HG02678 (cell line): ENCODE measurements at regions not wholly inside any gene's neighbourhood (a gene's known extent, or its start where the extent isn't known, plus 50 kb on each side); places are given as distances from the start of the nearest gene placed in this dataset.
A peak's percentile ranks its signal among the peaks of the same experiment; 100 is the strongest.

Source experiments
- ATAC-seq: cut with Tn5 transposase; IDR thresholded peaks from one replicate; pipeline ENCODE4 v1.9.1; 2021; ENCODE audit warnings: mild to moderate bottlenecking, moderate library complexity; ENCODE audit not compliant: unreplicated experiment

GRCh38 chr2:147384659-147385058 is 460.2 kb upstream of the ACVR2A start:
- no peak for ATAC-seq

GRCh38 chr2:147382322-147382948 is 462.4 kb upstream of the ACVR2A start:
- ATAC-seq = no peak

DNA sequence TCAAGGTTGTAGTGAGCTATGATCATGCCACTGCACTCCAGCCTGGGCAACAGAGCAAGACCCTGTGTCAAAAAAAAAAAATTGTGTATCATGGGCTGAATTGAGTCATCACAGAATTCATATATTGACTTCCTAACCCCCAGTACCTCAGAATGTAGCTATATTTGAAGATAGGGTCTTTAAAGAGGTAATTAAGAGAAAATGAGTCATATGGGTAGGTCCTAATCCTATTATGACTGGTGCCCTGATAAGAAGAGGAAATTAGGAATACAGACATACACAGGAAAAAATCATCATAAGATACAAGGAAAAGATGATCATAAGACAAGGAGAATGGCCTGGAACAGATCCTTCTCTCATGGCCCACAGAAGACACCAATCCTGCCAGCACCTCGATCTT is 466.4 kb upstream of the ACVR2A start:
- no peak for ATAC-seq

DNA sequence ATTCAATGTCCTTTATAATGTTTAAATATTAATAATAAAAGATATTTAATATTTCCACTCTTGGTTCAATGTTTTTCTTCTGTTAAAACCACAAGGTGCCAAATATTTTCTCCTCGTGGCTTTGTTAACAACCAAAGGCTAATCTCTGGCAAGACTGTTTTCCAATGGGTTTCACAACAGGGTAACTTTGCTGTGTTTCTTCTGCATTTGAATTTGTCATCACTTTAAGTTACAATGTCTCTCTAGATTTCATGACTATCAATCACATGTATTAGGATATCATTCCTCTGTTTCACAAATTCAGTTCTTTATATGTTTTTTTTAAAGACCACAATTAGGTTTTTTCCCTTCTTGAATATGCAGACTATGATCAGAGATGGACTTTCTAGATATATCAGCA is 469.8 kb upstream of the ACVR2A start:
- no peak for ATAC-seq

- no peak for ATAC-seq
These were observed 470.4 kb upstream of the ACVR2A start for GRCh38 chr2:147374423-147374811.

GRCh38 chr2:147373800-147374422 is 470.9 kb upstream of the ACVR2A start:
- ATAC-seq = no peak

- ATAC-seq = no peak
These were observed 476.5 kb upstream of the ACVR2A start for GRCh38 chr2:147368306-147368705.

DNA sequence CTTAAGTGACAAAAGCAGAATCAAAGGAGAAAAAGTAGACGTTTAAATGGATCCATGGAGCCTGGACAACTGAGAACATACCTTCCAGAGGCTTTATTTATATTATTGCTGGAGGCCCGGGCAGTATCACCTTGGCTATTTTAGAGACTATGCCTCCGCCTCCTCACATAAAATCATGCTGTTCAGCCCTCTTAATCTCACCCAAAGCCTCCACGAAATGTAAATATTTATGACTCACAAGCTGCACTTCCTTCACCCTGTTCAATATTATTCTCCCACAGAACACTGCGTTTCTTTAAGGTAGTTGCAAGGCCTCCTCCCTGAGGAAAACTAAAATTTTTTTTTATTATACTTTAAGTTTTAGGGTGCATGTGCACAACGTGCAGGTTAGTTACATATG is 478.6 kb upstream of the ACVR2A start:
- no peak for ATAC-seq

GRCh38 chr2:147365622-147366021 is 479.2 kb upstream of the ACVR2A start:
- no peak for ATAC-seq

- peak; percentile 62 for ATAC-seq
These were observed 480.2 kb upstream of the ACVR2A start for GRCh38 chr2:147364597-147364996.

DNA sequence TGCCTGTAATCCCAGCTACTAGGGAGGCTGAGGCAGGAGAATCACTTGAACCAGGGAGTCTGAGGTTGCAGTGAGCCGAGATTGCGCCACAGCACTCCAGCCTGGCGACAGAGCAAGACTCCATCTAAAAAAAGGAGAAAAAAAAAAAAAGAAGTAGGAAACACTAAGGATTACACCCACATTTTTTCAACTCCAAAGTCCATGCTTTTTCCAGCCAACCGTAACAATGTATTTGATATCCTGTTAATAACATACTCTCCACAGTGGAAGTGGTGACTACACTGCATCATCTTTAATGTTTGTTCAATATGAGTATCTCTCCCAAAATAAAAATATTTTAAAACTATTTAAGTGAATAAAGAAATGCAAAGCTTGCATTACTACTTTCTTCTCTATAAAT is 481.6 kb upstream of the ACVR2A start:
- no peak for ATAC-seq

- no peak for ATAC-seq
These were observed 486.5 kb upstream of the ACVR2A start for GRCh38 chr2:147358375-147358774.

DNA sequence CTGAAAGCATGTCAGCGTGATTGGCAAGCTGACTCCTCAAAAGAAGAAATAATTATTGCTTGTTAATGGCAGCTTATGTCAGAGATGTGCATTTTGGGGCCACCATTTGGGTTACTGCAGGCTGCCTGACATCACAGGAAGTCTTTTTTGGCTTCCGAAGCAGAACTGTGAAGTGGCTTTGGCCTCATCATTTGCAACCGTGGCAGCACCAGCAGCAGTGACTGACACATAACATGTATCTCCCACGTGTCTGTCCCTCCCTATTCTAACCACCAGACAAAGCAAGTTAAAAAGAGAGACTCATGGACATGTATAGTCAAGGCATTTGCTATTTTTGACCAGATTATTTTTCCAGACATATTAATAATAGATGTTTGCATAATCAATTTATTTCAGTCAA is 488.7 kb upstream of the ACVR2A start:
- ATAC-seq = no peak

DNA sequence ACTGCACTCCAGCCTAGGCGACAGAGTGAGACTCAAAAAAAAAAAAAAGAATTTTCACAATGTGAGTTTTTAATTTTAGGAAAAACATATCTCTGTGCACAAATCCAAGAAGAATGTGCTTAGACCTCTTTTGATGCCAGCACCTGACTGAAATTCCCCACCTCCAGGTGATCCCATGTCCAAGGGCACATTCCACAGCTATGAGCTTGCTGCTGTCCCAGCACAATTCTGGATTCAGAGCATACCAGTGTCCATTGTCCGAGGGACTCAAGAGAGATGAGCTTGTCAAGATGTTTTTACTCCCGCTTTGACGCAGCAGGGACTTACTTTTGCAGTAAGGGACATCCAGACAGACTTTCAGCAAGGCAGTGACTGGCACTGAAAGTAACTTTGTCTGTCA is 489.1 kb upstream of the ACVR2A start:
- ATAC-seq = no peak

DNA sequence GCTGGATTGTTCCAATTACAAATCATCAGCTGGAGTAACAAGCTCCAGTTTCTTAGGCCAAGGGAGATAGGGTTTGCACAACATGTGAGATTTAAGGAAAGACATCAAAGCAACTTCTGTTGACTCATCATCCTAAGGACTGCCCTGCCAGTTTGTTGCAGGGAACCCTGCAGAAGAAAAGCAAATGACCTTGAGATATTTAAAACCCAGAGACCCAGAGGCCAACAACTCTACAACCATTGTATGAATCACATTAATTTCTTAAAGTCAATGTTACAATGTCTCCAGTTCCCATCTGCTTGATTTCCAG is 491.8 kb upstream of the ACVR2A start:
- ATAC-seq = no peak

DNA sequence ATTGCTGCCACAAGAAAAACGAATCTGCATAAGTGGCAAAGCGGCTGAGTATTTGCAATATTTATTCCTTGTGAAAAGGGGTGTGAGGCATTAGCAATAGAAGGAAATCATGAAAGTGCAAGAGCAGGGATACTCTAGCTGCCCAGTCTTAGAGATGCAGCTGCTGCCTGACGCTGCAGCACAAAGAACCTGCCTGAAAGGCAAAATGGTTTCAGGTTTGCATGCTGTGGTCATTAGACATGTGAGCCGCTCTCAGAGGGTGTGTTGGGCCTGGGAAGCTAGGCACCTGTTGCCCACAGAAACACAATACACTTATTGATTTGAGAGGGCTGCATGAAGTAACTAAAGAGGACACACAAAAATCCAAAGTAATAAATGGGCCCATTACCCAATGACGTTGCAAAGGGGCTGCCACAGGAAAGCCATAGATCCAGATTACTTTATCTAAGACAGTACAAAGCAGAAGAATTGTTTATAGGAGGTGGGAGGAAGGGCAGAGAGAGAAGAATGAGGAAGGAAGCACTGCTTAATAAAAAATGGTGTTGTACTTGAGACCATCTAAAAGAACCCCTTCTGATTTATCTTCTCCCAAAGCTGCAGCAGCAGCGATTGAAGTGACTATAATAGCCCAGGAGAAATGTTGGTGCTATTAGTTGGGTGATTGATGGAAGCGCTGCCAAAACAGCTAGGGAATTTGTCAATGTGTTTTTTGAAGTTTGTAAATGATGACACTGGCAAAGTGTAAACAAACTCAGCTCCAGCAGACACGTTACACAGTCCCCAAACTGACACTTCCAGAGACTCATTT is 492.4 kb upstream of the ACVR2A start:
- no peak for ATAC-seq

GRCh38 chr2:147351784-147352183 is 493.0 kb upstream of the ACVR2A start:
- ATAC-seq = no peak

GRCh38 chr2:147348931-147349555 is 495.8 kb upstream of the ACVR2A start:
- no peak for ATAC-seq

DNA sequence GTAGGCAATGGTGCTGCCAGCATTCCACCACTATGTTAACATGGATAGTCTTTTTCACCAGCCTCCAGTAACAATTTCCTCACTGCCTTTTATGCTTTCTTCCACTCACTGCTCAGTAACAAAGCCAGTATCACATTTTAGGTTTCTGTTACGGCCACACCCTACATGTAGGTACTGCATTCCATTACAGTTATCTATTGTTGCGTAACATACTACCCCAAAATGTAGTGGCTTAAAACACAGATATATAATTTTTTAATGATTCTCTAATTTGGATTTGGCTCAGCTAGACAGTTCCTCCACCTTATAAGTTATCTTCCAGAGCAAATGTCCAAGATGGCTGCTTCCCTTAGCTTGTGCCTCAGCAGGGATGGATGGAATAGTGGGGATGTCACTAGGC is 498.7 kb upstream of the ACVR2A start:
- no peak for ATAC-seq

DNA sequence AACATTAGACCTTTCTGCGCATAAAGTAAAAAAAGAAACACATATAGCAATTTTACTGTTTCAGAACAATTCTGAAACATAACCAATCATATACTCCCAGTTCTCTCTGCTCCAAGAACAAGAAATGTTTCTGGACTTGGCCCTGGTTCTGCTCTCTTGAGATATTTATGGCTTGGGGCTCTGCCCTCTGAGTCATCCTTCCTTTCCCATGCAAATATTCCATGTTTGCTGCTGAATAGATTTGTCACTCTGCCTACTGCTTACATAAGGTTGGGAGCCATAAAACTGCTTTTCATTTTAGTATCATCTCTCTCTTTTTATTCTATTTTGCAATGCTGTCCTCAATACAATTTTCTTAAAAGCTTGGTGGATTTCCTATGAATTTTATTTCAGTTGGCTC is 499.6 kb upstream of the ACVR2A start:
- ATAC-seq = no peak

DNA sequence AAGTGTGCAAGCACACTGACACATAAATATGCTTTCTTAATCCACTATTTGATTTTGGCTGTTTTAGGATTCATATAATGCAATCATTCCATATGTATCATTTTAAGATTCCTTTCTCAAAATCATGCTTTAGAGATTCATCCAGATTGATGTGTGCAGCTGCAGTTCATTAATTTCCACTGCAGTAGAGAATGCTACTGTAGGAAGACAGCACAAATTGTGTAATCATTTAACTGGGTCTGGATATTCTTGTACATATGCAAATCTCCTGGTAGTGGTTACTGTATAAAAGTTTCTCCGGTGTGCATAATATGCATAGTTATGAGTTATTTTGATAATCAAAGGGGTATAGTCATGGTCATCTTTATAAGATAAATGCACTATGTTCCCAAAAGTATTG is 502.5 kb upstream of the ACVR2A start:
- ATAC-seq = no peak
